ENCODE measurements at regions not wholly inside any gene's neighbourhood (a gene's known extent, or its start where the extent isn't known, plus 50 kb on each side); places are given as distances from the start of the nearest gene placed in this dataset.

DNA sequence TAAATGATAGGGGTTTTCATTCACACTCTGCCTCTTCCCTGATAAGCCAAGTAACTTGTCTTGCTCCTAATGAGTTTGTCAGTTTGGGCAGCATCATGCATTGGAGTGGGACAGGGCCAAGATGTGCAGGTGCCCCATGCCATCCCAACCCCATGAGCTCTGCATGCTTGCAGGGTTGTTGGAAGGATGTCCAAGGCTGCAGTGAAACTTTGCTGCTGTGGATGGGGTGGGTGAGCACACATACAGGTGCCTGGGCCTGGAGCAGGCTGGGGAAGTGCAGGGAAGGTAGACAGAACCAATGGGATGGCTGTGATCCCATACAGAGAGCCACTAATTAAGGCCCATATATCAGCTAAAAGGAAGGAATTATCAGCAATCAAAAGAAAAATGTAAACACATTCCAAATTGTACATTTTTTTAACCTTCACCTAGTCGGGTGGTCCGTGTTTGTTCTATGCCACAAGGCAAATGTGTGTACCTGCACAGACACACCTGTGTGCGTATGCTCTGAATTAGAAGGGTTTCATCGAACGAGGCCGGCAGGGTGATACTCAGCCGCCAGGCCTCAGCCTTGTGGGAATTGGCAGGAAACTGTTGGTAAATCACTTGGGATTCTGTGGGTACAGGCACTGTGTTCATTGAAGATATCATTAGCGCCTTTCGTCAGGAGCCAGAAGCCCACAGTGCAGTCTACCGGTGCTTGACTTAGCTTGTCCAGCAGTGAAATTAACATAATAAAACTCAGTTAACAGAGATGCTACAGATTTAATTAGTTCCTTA, 342.9 kb downstream of the MYCN start:
- Histone ChIP-seq H3K4me3 (ENCODE audit: severe bottlenecking) (no peak overlapping the region), H3K27ac (ENCODE audit: poor library complexity, severe bottlenecking) (no peak overlapping the region), H3K9me3 (ENCODE audit: severe bottlenecking) (no peaks in the 10 kb centered on the region), H3K36me3 (ENCODE audit: low read depth) (no peaks in the 10 kb centered on the region), H3K27me3 (ENCODE audit: insufficient read depth, poor library complexity, severe bottlenecking) (no peaks in the 10 kb centered on the region), H3K4me1 (ENCODE audit: insufficient read depth, poor library complexity, severe bottlenecking) (no peaks in the 10 kb centered on the region)
- ATAC-seq (ENCODE audit: low read depth): no peak
- TF ChIP-seq, protein P1, sequence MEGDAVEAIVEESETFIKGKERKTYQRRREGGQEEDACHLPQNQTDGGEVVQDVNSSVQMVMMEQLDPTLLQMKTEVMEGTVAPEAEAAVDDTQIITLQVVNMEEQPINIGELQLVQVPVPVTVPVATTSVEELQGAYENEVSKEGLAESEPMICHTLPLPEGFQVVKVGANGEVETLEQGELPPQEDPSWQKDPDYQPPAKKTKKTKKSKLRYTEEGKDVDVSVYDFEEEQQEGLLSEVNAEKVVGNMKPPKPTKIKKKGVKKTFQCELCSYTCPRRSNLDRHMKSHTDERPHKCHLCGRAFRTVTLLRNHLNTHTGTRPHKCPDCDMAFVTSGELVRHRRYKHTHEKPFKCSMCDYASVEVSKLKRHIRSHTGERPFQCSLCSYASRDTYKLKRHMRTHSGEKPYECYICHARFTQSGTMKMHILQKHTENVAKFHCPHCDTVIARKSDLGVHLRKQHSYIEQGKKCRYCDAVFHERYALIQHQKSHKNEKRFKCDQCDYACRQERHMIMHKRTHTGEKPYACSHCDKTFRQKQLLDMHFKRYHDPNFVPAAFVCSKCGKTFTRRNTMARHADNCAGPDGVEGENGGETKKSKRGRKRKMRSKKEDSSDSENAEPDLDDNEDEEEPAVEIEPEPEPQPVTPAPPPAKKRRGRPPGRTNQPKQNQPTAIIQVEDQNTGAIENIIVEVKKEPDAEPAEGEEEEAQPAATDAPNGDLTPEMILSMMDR (IDR thresholded peaks at IDR 0.05; ENCODE audit: poor library complexity, severe bottlenecking): no peak
- DNase-seq (ENCODE audit: low spot score): no peak

DNA sequence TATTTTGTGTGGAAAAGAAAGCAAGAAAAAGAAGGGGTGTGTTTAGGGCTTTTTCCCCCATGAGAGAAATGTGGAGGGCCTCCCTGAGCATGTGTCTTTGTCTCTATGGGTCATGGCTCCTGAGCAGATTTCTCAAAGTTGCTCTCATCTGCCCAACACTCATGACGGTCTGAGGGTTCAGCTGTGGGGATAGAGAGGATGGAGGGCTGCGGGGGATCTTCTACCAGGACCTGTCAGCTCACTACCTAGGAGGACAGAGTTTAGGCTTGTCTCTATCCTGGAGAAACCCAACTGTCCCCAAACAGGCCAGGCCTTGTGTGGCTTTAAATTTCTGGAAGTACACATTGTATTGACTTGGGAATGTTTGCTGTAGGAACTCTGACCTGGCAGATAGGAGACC, 342.2 kb downstream of the MYCN start:
- Histone ChIP-seq H3K27me3 (ENCODE audit: insufficient read depth, poor library complexity, severe bottlenecking) (no peaks in the 10 kb centered on the region), H3K4me3 (ENCODE audit: severe bottlenecking) (no peak overlapping the region), H3K9me3 (ENCODE audit: severe bottlenecking) (no peaks in the 10 kb centered on the region), H3K4me1 (ENCODE audit: insufficient read depth, poor library complexity, severe bottlenecking) (no peaks in the 10 kb centered on the region), H3K27ac (ENCODE audit: poor library complexity, severe bottlenecking) (no peak overlapping the region), H3K36me3 (ENCODE audit: low read depth) (no peaks in the 10 kb centered on the region)
- TF ChIP-seq, protein P1 (IDR thresholded peaks at IDR 0.05; ENCODE audit: poor library complexity, severe bottlenecking): no peak
- no peak for ATAC-seq (ENCODE audit: low read depth)
- no peak for DNase-seq (ENCODE audit: low spot score)

DNA sequence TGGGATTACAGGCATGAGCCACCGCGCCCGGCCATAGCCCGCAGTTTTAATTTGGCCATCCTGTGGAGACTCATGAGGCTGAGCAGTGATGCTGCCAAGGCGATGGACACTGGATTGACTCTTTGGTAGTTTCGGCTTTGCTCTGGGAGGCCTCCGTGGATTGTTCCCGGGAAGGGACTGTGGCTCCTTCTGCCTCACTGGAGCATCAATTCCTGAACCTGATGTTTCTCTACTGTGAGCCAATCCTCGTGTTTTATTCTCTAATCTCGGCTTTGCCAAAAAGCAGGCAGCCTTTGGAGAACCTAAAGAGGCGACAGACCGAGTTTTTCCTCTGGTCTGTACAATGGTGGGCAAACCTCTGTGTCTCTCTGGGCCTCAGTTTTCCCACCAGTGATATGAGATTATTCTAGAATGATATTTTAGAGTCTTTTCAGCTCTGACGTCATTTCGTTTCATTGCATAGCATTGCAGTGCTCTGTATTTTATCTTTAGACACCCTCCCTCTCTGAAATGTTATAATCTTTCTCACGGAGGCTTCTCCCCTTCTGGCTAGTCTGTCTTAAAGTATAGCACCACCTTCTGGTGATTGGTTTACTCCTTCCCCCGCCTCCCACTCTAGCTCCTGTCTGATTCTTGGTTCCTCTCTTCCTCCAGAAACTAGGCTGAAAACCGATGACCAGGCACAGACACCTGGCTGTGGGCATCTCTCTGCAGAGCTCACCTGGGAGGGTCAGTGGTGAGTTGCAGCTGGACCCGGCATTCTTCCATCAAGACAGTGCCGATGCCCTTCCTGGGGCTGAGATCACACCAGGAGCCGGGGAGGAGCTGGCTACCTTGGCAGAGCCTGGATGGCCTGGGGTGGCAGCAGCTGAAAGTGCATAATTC, 341.3 kb downstream of the MYCN start:
- DNase-seq (ENCODE audit: low spot score) (no peak), ATAC-seq (ENCODE audit: low read depth) (peak; percentile 62; the same call in 2 of the 3 replicates)
- no peaks in the 10 kb centered on the region for H3K36me3 ChIP-seq (ENCODE audit: low read depth)
- H3K27ac ChIP-seq (ENCODE audit: poor library complexity, severe bottlenecking): no peak overlapping the region
- TF ChIP-seq, protein P1 (IDR thresholded peaks at IDR 0.05; ENCODE audit: poor library complexity, severe bottlenecking): peak; percentile 53
- no peak overlapping the region for H3K4me3 ChIP-seq (ENCODE audit: severe bottlenecking)
- no peaks in the 10 kb centered on the region for H3K27me3 ChIP-seq (ENCODE audit: insufficient read depth, poor library complexity, severe bottlenecking)
- H3K9me3 ChIP-seq (ENCODE audit: severe bottlenecking): no peaks in the 10 kb centered on the region
- no peaks in the 10 kb centered on the region for H3K4me1 ChIP-seq (ENCODE audit: insufficient read depth, poor library complexity, severe bottlenecking)

DNA sequence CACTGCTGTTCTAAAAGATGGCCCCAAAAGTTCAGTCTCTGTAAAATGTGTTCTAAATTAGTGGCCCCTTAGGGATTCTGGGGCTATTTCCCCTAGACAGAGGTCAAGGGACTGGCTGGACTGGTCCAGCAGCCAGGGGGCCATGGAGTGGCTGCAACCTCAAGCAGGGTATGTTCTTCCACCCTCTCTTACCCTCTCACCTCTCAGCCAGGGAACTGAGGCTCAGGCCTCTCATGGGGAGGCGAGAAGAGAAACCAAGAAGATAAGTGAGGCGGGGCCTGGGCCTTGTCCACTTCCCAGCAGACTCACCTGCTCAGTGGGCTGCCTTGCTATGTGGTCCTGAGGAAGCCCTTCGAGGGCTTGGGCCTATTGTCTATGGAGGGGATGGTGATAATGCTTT, 339.7 kb downstream of the MYCN start:
- no peak for DNase-seq (ENCODE audit: low spot score)
- Histone ChIP-seq H3K36me3 (ENCODE audit: low read depth) (no peaks in the 10 kb centered on the region), H3K4me3 (ENCODE audit: severe bottlenecking) (no peak overlapping the region), H3K27me3 (ENCODE audit: insufficient read depth, poor library complexity, severe bottlenecking) (no peaks in the 10 kb centered on the region), H3K9me3 (ENCODE audit: severe bottlenecking) (no peaks in the 10 kb centered on the region), H3K4me1 (ENCODE audit: insufficient read depth, poor library complexity, severe bottlenecking) (no peaks in the 10 kb centered on the region), H3K27ac (ENCODE audit: poor library complexity, severe bottlenecking) (no peak overlapping the region)
- no peak for ATAC-seq (ENCODE audit: low read depth)
- TF ChIP-seq, protein P1 (IDR thresholded peaks at IDR 0.05; ENCODE audit: poor library complexity, severe bottlenecking): no peak

Data from RWPE2 (cell line).